Hepatocyte (in vitro differentiated cells): ENCODE measurements at regions not wholly inside any gene's neighbourhood (a gene's known extent, or its start where the extent isn't known, plus 50 kb on each side); places are given as distances from the start of the nearest gene placed in this dataset.

Source experiments
- DNase-seq: peaks from one replicate; pipeline ENCODE4 v3.0.0-alpha.2; 2016; ENCODE audit warnings: low spot score
- H2AFZ ChIP-seq: fragments of 200-600 bp; sonication (generic); 2 replicates; pipeline ENCODE4 v1.6.0; 2016; ENCODE audit warnings: antibody characterized with exemption, mild to moderate bottlenecking
- H3K27ac ChIP-seq: fragments of 200-600 bp; sonication (generic); 2 replicates; pipeline ENCODE4 v1.5.1; 2016; ENCODE audit warnings: mild to moderate bottlenecking
- H3K27me3 ChIP-seq: fragments of 200-600 bp; sonication (generic); 2 replicates; pipeline ENCODE4 v1.6.1; 2016
- H3K36me3 ChIP-seq: fragments of 200-600 bp; sonication (generic); replicated peaks from 2 replicates; pipeline ENCODE4 v1.5.1; 2016; ENCODE audit warnings: low read depth; ENCODE audit not compliant: insufficient read depth
- H3K4me1 ChIP-seq: fragments of 200-600 bp; sonication (generic); 2 replicates; pipeline ENCODE4 v1.5.1; 2016; ENCODE audit warnings: mild to moderate bottlenecking, moderate library complexity; ENCODE audit not compliant: insufficient read depth
- H3K4me2 ChIP-seq: fragments of 200-600 bp; sonication (generic); 2 replicates; pipeline ENCODE4 v1.6.0; 2016
- H3K4me3 ChIP-seq: fragments of 200-600 bp; sonication (generic); 2 replicates; pipeline ENCODE4 v1.5.1; 2016; ENCODE audit warnings: mild to moderate bottlenecking
- H3K79me2 ChIP-seq: fragments of 200-600 bp; sonication (generic); 2 replicates; pipeline ENCODE4 v1.6.0; 2017; ENCODE audit warnings: mild to moderate bottlenecking
- H3K9me2 ChIP-seq: fragments of 200-600 bp; sonication (generic); replicated peaks from 2 replicates; pipeline ENCODE4 v1.6.0; 2017; ENCODE audit warnings: mild to moderate bottlenecking; ENCODE audit not compliant: insufficient read depth
- H3K9me3 ChIP-seq: fragments of 200-600 bp; sonication (generic); 2 replicates; pipeline ENCODE4 v1.5.1; 2016; ENCODE audit warnings: low read depth, mild to moderate bottlenecking
- H4K20me1 ChIP-seq: fragments of 200-600 bp; sonication (generic); 2 replicates; pipeline ENCODE4 v1.6.0; 2016; ENCODE audit warnings: mild to moderate bottlenecking; ENCODE audit not compliant: insufficient read depth, poor library complexity, severe bottlenecking
- CTCF ChIP-seq: fragments of 200-600 bp; sonication (generic); IDR thresholded peaks from 2 replicates; pipeline ENCODE4 v1.5.1; 2016; ENCODE audit warnings: antibody characterized with exemption, mild to moderate bottlenecking; ENCODE audit not compliant: poor library complexity
- EZH2 ChIP-seq: fragments of 200-600 bp; sonication (generic); IDR thresholded peaks from 2 replicates; pipeline ENCODE4 v1.6.1; 2016; ENCODE audit warnings: antibody characterized with exemption, mild to moderate bottlenecking, borderline replicate concordance
- EZH2phosphoT487 ChIP-seq: fragments of 200-600 bp; sonication (generic); IDR thresholded peaks from one replicate; pipeline ENCODE4 v1.6.1; 2018; ENCODE audit warnings: antibody characterized with exemption, mild to moderate bottlenecking, low read depth, moderate library complexity; ENCODE audit not compliant: unreplicated experiment, severe bottlenecking
- WGBS: methylation state at CpG from one replicate; pipeline ENCODE4 v1.1.6; 2016; ENCODE audit warnings: low lambda C conversion rate; ENCODE audit errors: missing lambda C conversion rate; 5-methylcytosine and 5-hydroxymethylcytosine counted together

DNA sequence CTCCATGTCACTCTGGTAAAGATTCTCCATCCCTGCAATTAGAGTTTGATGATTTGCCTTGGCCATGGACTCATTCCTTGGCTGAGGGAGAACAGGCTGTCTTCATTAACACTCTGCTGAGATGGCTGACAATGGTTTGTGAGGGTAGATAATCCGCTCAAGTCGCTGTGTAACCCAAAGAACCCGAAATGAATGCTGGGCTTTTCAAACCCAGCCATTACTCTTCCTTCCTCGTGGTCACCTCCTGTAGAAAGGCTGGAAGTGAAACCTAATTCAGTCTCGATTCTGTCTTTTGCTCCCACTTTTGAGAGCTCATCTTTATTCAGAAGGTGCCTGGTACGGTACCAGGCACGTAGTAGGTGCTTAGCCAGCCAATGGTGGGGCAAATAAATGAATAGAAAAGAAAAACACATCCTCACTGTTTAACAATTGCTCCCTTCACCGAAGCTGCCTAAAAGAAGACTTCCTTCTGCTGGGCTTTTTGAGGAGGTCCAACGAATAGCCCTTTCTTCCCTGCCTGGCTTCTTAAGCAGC is 190.2 kb downstream of the BCAS1 start:
- no peaks in the 10 kb centered on the region for H3K27me3 ChIP-seq
- no peaks in the 10 kb centered on the region for H3K79me2 ChIP-seq
- H3K9me2 ChIP-seq = no peaks in the 10 kb centered on the region
- TF ChIP-seq EZH2phosphoT487 (no peak), CTCF (no peak)
- H4K20me1 ChIP-seq = no peaks in the 10 kb centered on the region
- H3K4me3 ChIP-seq = no peak overlapping the region
- no peaks in the 10 kb centered on the region for H3K9me3 ChIP-seq
- 85% methylated on average over 9 of the region's 9 CpGs for WGBS
- H3K36me3 ChIP-seq = no peaks in the 10 kb centered on the region
- peaks cover 6% of the 10 kb centered on the region for H3K4me1 ChIP-seq
- H3K27ac ChIP-seq = no peak overlapping the region
- no peak overlapping the region for H2AFZ ChIP-seq
- no peak for DNase-seq
- no peak overlapping the region for H3K4me2 ChIP-seq

DNA sequence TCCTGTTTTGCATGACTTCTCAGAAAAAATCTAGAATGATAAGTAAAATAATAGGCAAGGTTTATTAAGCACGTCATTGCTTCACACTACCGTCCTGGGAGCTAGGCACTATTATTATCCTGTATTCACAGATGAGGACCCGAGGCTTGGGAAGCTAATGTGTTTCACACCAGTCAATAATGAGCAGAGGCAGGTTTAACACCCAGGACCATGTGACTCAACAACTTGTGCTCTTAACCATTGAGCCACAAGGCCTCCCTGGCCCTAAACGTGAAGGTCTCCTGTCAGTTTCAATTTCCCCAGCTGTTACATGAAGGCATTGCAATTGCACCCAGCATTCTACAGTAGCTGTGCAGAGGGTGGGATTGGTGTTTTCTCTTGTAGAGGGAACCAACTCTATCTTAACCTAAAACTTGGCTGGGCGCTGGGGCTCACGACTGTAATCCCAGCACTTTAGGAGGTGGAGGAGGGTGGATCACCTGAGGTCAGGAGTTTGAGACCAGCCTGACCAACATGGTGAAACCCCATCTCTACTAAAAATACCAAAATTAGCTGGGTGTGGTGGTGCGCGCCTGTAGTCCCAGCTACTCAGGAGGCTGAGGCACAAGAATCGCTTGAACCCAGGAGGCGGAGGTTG is 191.2 kb downstream of the BCAS1 start:
- WGBS = 77% methylated on average over 10 of the region's 10 CpGs
- Histone ChIP-seq H4K20me1 (no peaks in the 10 kb centered on the region), H3K4me1 (peaks cover 6% of the 10 kb centered on the region), H3K9me3 (no peaks in the 10 kb centered on the region), H3K9me2 (no peaks in the 10 kb centered on the region), H3K27ac (peak overlapping the region; percentile 7), H3K4me3 (no peak overlapping the region), H3K4me2 (peak overlapping the region; percentile 65), H3K36me3 (no peaks in the 10 kb centered on the region), H3K27me3 (no peaks in the 10 kb centered on the region), H2AFZ (no peak overlapping the region), H3K79me2 (no peaks in the 10 kb centered on the region)
- TF ChIP-seq CTCF (no peak), EZH2phosphoT487 (no peak), EZH2 (no peak)
- DNase-seq = no peak

DNA sequence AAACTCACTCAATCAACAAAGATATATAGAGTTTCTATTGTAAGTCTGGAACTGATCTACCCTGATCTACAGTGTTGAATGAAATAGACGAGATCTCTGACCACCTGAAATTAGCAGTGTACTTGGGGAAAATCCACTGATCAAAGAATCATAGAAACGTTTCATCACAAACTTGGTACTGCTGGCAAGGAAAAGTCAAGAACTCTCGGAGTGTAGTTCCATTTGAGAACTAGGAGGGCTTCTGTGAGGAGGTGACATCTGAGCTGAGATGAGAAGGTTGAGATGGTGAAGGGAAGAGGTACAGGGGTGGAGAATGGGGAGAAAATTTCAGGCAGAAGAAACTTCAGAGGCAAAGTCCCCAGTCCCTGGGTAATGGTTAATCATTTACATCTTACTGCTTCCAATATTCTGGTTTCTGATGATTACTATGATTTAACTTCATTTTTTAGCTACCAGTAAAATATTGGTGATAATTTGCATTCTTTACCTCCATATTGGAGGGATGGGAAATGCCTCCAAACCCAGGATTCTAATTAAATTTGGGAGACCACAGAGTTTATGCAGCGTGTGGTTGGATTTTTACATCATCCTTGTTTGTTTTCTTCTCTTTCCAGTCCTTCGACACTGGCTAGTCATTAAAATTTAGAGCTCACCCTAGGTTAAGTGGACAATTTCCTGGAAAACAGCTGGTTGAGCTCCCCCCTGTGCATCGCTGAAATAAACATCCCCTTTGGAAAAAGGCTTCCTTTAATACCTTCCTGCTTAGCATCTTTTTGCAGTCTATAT is 191.9 kb downstream of the BCAS1 start:
- H4K20me1 ChIP-seq = no peaks in the 10 kb centered on the region
- peaks cover 6% of the 10 kb centered on the region for H3K4me1 ChIP-seq
- H3K27me3 ChIP-seq = no peaks in the 10 kb centered on the region
- H2AFZ ChIP-seq = no peak overlapping the region
- H3K9me2 ChIP-seq = no peaks in the 10 kb centered on the region
- H3K9me3 ChIP-seq = no peaks in the 10 kb centered on the region
- no peak for TF ChIP-seq EZH2
- TF ChIP-seq CTCF = no peak
- TF ChIP-seq EZH2phosphoT487 = no peak
- no peak for DNase-seq
- 60% methylated on average over 6 of the region's 6 CpGs for WGBS
- no peak overlapping the region for H3K4me3 ChIP-seq
- peak overlapping the region; percentile 65 for H3K4me2 ChIP-seq
- H3K36me3 ChIP-seq = no peaks in the 10 kb centered on the region
- peak overlapping the region; percentile 7 for H3K27ac ChIP-seq
- no peaks in the 10 kb centered on the region for H3K79me2 ChIP-seq
